SKM-1 (cell line): ENCODE measurements at regions not wholly inside any gene's neighbourhood (a gene's known extent, or its start where the extent isn't known, plus 50 kb on each side); places are given as distances from the start of the nearest gene placed in this dataset.
"Not testable (repeated sequence)": the region's sequence is repeated elsewhere in the genome, so short reads cannot be mapped to it uniquely, and the experiment has no call there.

Source experiments
- DNase-seq: peaks from one replicate; lab custom pipeline; 2025; ENCODE audit not compliant: unreplicated experiment; lab: John Stamatoyannopoulos, UW

- no peak for DNase-seq
Observed at GRCh38 chr17:77838748-77839697, 119.5 kb upstream of the TNRC6C start.

- no peak for DNase-seq
Observed at GRCh38 chr17:77839698-77840512, 118.6 kb upstream of the TNRC6C start.

GRCh38 chr17:77840513-77841165 is 117.9 kb upstream of the TNRC6C start:
- DNase-seq: no peak

GRCh38 chr17:77841742-77842527 is 116.6 kb upstream of the TNRC6C start:
- DNase-seq: no peak

GRCh38 chr17:77842528-77843147 is 115.9 kb upstream of the TNRC6C start:
- no peak for DNase-seq

GRCh38 chr17:77843255-77843895 is 115.1 kb upstream of the TNRC6C start:
- not testable (repeated sequence) for DNase-seq

GRCh38 chr17:77843896-77844295 is 114.6 kb upstream of the TNRC6C start:
- DNase-seq: no peak

- no peak for DNase-seq
Observed at GRCh38 chr17:77844681-77845080, 113.8 kb upstream of the TNRC6C start.

- no peak for DNase-seq
Observed at GRCh38 chr17:77845541-77846225, 112.8 kb upstream of the TNRC6C start.

GRCh38 chr17:77846531-77847085 is 111.9 kb upstream of the TNRC6C start:
- DNase-seq: no peak

GRCh38 chr17:77847221-77848085 is 111.0 kb upstream of the TNRC6C start:
- DNase-seq: no peak

- no peak for DNase-seq
Observed at GRCh38 chr17:77848257-77848656, 110.2 kb upstream of the TNRC6C start.

- DNase-seq: no peak
Observed at GRCh38 chr17:77849239-77849638, 109.3 kb upstream of the TNRC6C start.

- DNase-seq: no peak
Observed at GRCh38 chr17:77851921-77852320, 106.6 kb upstream of the TNRC6C start.

GRCh38 chr17:77852731-77853130 is 105.8 kb upstream of the TNRC6C start:
- DNase-seq: no peak

GRCh38 chr17:77853191-77853977 is 105.1 kb upstream of the TNRC6C start:
- DNase-seq: no peak
